ENCODE measurements at regions not wholly inside any gene's neighbourhood (a gene's known extent, or its start where the extent isn't known, plus 50 kb on each side); places are given as distances from the start of the nearest gene placed in this dataset.

DNA sequence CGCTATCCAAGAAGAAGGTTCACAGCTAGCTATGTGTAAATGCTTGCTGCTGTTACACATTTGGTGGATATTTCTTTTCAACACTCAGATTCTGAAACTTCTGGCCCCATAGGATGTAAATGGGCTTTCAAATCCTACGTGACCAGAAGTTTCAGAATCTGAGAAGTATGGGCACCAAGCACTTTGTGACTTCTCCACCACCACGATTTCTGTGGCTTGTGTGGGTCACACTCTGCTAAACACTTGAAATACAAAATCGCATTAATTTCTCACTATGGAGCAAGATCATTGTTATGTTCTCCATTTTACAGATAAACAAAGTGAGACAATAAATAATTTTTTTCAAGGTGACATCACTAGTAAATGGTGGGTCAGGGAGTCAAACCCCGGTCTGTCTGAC is 259.4 kb upstream of the JADE1 start:
- dilution Hi-C loops (cut with MboI; ENCODE audit: extremely low pct_ligation_motif_present, low sequenced_read_pairs): no loop called here
- Histone ChIP-seq H3K27me3 (ENCODE audit: control insufficient read depth, extremely low read depth, insufficient read depth, low read length) (no peaks in the 10 kb centered on the region), H3K27ac (ENCODE audit: control insufficient read depth, insufficient read depth, low read length) (no peak overlapping the region), H3K4me1 (ENCODE audit: control insufficient read depth, extremely low read depth, insufficient read depth, low read length) (peaks cover 9% of the 10 kb centered on the region), H3K4me2 (ENCODE audit: control insufficient read depth, extremely low read depth, insufficient read depth, low read depth, low read length) (no peak overlapping the region), H3K4me3 (ENCODE audit: control insufficient read depth in 2 of 3, extremely low read depth in 1 of 3, insufficient read depth in 2 of 3, low read depth in 1 of 3, low read length in 3 of 3) (no peak overlapping the region), H3K9ac (ENCODE audit: control insufficient read depth, extremely low read depth, insufficient read depth, low read length) (no peak overlapping the region), H2AFZ (ENCODE audit: control insufficient read depth, low read length) (no peak overlapping the region), H3K36me3 (ENCODE audit: control insufficient read depth in 2 of 2, extremely low read depth in 1 of 2, insufficient read depth in 2 of 2, low read length in 2 of 2) (no peaks in the 10 kb centered on the region), H3K9me1 (ENCODE audit: control insufficient read depth, extremely low read depth, insufficient read depth, low read length) (no peaks in the 10 kb centered on the region), H3K79me2 (ENCODE audit: control insufficient read depth, insufficient read depth, low read length) (no peaks in the 10 kb centered on the region), H3K9me3 (ENCODE audit: control insufficient read depth, low read depth, low read length) (no peaks in the 10 kb centered on the region), H4K20me1 (ENCODE audit: control insufficient read depth, extremely low read depth, insufficient read depth, low read length) (no peaks in the 10 kb centered on the region)
- DNase-seq (ENCODE audit: low read depth, low spot score): no peak
- TF ChIP-seq, protein P1, sequence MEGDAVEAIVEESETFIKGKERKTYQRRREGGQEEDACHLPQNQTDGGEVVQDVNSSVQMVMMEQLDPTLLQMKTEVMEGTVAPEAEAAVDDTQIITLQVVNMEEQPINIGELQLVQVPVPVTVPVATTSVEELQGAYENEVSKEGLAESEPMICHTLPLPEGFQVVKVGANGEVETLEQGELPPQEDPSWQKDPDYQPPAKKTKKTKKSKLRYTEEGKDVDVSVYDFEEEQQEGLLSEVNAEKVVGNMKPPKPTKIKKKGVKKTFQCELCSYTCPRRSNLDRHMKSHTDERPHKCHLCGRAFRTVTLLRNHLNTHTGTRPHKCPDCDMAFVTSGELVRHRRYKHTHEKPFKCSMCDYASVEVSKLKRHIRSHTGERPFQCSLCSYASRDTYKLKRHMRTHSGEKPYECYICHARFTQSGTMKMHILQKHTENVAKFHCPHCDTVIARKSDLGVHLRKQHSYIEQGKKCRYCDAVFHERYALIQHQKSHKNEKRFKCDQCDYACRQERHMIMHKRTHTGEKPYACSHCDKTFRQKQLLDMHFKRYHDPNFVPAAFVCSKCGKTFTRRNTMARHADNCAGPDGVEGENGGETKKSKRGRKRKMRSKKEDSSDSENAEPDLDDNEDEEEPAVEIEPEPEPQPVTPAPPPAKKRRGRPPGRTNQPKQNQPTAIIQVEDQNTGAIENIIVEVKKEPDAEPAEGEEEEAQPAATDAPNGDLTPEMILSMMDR (optimal IDR thresholded peaks at IDR 0.05 in 1 of 3, IDR thresholded peaks at IDR 0.05 in 1 of 3, conservative IDR thresholded peaks at IDR 0.05 in 1 of 3; ENCODE audit: extremely low read depth in 1 of 3, insufficient read depth in 2 of 3, low read length in 3 of 3): no peak
- TF ChIP-seq EZH2 (IDR thresholded peaks at IDR 0.05; ENCODE audit: low read length): no peak
- FAIRE-seq: no peak

DNA sequence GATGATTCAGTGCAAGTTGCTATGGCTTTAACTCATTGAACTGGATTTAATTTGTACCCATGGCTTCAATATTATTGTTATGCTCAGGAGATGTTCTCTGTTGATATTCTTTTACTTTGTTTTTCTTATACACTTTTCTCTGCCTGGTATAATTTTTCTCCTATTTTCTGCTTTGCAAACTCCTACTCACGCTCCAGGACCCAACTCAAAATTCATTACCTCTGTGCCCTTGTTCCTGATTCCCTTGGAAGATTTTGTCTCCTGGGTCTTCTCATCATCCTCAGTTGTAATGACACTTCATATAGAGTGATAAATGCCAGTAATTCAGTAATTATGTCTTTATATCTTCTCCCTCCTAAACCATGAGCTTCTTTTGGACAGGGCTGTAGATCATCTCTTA is 259.9 kb upstream of the JADE1 start:
- no peak for TF ChIP-seq EZH2 (IDR thresholded peaks at IDR 0.05; ENCODE audit: low read length)
- TF ChIP-seq, protein P1 (optimal IDR thresholded peaks at IDR 0.05 in 1 of 3, IDR thresholded peaks at IDR 0.05 in 1 of 3, conservative IDR thresholded peaks at IDR 0.05 in 1 of 3; ENCODE audit: extremely low read depth in 1 of 3, insufficient read depth in 2 of 3, low read length in 3 of 3): no peak
- H3K27me3 ChIP-seq (ENCODE audit: control insufficient read depth, extremely low read depth, insufficient read depth, low read length): no peaks in the 10 kb centered on the region
- no peaks in the 10 kb centered on the region for H3K9me3 ChIP-seq (ENCODE audit: control insufficient read depth, low read depth, low read length)
- FAIRE-seq: no peak
- no peaks in the 10 kb centered on the region for H3K79me2 ChIP-seq (ENCODE audit: control insufficient read depth, insufficient read depth, low read length)
- H2AFZ ChIP-seq (ENCODE audit: control insufficient read depth, low read length): no peak overlapping the region
- peaks cover 9% of the 10 kb centered on the region for H3K4me1 ChIP-seq (ENCODE audit: control insufficient read depth, extremely low read depth, insufficient read depth, low read length)
- DNase-seq (ENCODE audit: low read depth, low spot score): no peak
- no peak overlapping the region for H3K9ac ChIP-seq (ENCODE audit: control insufficient read depth, extremely low read depth, insufficient read depth, low read length)
- no peaks in the 10 kb centered on the region for H4K20me1 ChIP-seq (ENCODE audit: control insufficient read depth, extremely low read depth, insufficient read depth, low read length)
- no peak overlapping the region for H3K27ac ChIP-seq (ENCODE audit: control insufficient read depth, insufficient read depth, low read length)
- no peak overlapping the region for H3K4me2 ChIP-seq (ENCODE audit: control insufficient read depth, extremely low read depth, insufficient read depth, low read depth, low read length)
- dilution Hi-C loops (cut with MboI; ENCODE audit: extremely low pct_ligation_motif_present, low sequenced_read_pairs): no loop called here
- no peaks in the 10 kb centered on the region for H3K36me3 ChIP-seq (ENCODE audit: control insufficient read depth in 2 of 2, extremely low read depth in 1 of 2, insufficient read depth in 2 of 2, low read length in 2 of 2)
- H3K4me3 ChIP-seq (ENCODE audit: control insufficient read depth in 2 of 3, extremely low read depth in 1 of 3, insufficient read depth in 2 of 3, low read depth in 1 of 3, low read length in 3 of 3): no peak overlapping the region
- H3K9me1 ChIP-seq (ENCODE audit: control insufficient read depth, extremely low read depth, insufficient read depth, low read length): no peaks in the 10 kb centered on the region

Data from keratinocyte (primary cell).